IMR-90 (cell line): ENCODE measurements at regions not wholly inside any gene's neighbourhood (a gene's known extent, or its start where the extent isn't known, plus 50 kb on each side); places are given as distances from the start of the nearest gene placed in this dataset.
A peak's percentile ranks its signal among the peaks of the same experiment; 100 is the strongest.

Source experiments
- ATAC-seq: fragments of 200-7000 bp; cut with Tn5 transposase; 2 replicates; pipeline ENCODE4 v1.9.1; 2020; ENCODE audit warnings: low read depth, mild to moderate bottlenecking, moderate library complexity
- BruUV-seq: library from RNA; stranded (reverse); fragments of 400-500 nt; replicated peaks from 2 replicates; lab custom pipeline; 2021; lab: Mats Ljungman, UMichigan
- CTCF ChIA-PET: fragments of 300-600 bp; formaldehyde crosslinking; extraction: SDS; loops from one replicate; lab custom pipeline; 2021; ENCODE audit warnings: antibody characterized with exemption; lab: Yijun Ruan, JAX
- POLR2A ChIA-PET: fragments of 300-600 bp; sonication (Branson Sonifier 250); formaldehyde crosslinking; loops from one replicate; lab custom pipeline; 2022; ENCODE audit warnings: antibody characterized with exemption; ENCODE audit not compliant: unreplicated experiment; lab: Charles Lee
- DNase-seq: peaks from one replicate; pipeline ENCODE4 v3.0.0; 2013
- H2AFZ ChIP-seq: replicated peaks from 2 replicates; pipeline ENCODE3; 2013; ENCODE audit warnings: low read length, mild to moderate bottlenecking; ENCODE audit not compliant: poor library complexity
- H2AK5ac ChIP-seq: 2 replicates; pipeline ENCODE4 v1.6.1; 2013; ENCODE audit warnings: low read depth, low read length, inconsistent platforms
- H2AK9ac ChIP-seq: replicated peaks from 2 replicates; pipeline ENCODE3; 2013; ENCODE audit warnings: mild to moderate bottlenecking, low read depth, low read length, moderate library complexity; ENCODE audit not compliant: poor library complexity
- H2BK120ac ChIP-seq: 2 replicates; pipeline ENCODE4 v1.6.1; 2013; ENCODE audit warnings: low read depth, low read length, inconsistent platforms
- H2BK15ac ChIP-seq: 3 replicates; pipeline ENCODE4 v1.6.1; 2013; ENCODE audit warnings: low read depth, low read length, inconsistent platforms
- H2BK20ac ChIP-seq: 2 replicates; pipeline ENCODE4 v1.6.1; 2013; ENCODE audit warnings: low read depth, mild to moderate bottlenecking, inconsistent platforms, low read length, moderate library complexity
- H2BK5ac ChIP-seq: 2 replicates; pipeline ENCODE4 v1.6.1; 2013; ENCODE audit warnings: mild to moderate bottlenecking, low read depth, low read length, inconsistent platforms; ENCODE audit not compliant: poor library complexity, severe bottlenecking
- H3K14ac ChIP-seq: replicated peaks from 2 replicates; pipeline ENCODE4 v1.6.1; 2013; ENCODE audit warnings: low read depth, low read length, inconsistent platforms
- H3K18ac ChIP-seq: 2 replicates; pipeline ENCODE4 v1.6.1; 2013; ENCODE audit warnings: low read depth, low read length, control low read depth
- H3K23ac ChIP-seq: 2 replicates; pipeline ENCODE4 v1.6.1; 2013; ENCODE audit warnings: low read depth, low read length, inconsistent platforms
- H3K27ac ChIP-seq: 2 replicates; pipeline ENCODE4 v1.5.1; 2013; ENCODE audit warnings: mild to moderate bottlenecking, control low read depth, low read length; ENCODE audit not compliant: insufficient read depth
- H3K27me3 ChIP-seq: 2 replicates; pipeline ENCODE4 v1.6.1; 2013; ENCODE audit warnings: low read length; ENCODE audit not compliant: control insufficient read depth, insufficient read depth
- H3K36me3 ChIP-seq: 2 replicates; pipeline ENCODE4 v1.6.1; 2013; ENCODE audit warnings: low read length, mixed read lengths; ENCODE audit not compliant: control insufficient read depth, insufficient read depth
- H3K4ac ChIP-seq: 2 replicates; pipeline ENCODE4 v1.6.1; 2013; ENCODE audit warnings: low read depth, low read length, inconsistent platforms
- H3K4me1 ChIP-seq: 2 replicates; pipeline ENCODE4 v1.6.1; 2013; ENCODE audit warnings: low read length, mixed read lengths; ENCODE audit not compliant: control insufficient read depth, insufficient read depth
- H3K4me2 ChIP-seq: 2 replicates; pipeline ENCODE4 v1.6.1; 2013; ENCODE audit warnings: low read depth, mild to moderate bottlenecking, control low read depth, low read length, moderate library complexity
- H3K4me3 ChIP-seq: 2 replicates; pipeline ENCODE4 v1.5.1; 2013; ENCODE audit warnings: low read depth, mild to moderate bottlenecking, control low read depth, low read length, moderate library complexity; ENCODE audit not compliant: insufficient read depth
- H3K56ac ChIP-seq: 2 replicates; pipeline ENCODE4 v1.6.1; 2013; ENCODE audit warnings: low read length, inconsistent platforms; ENCODE audit not compliant: insufficient read depth; ENCODE audit errors: extremely low read depth
- H3K79me1 ChIP-seq, 2 experiments: 2 replicates each; pipeline ENCODE4 v1.6.1; 2013; ENCODE audit warnings: low read length in 2 of 2, inconsistent platforms in 1 of 2, low read depth in 1 of 2
- H3K9ac ChIP-seq: 2 replicates; pipeline ENCODE4 v1.6.1; 2013; ENCODE audit warnings: low read depth, low read length, control low read depth
- H3K9me1 ChIP-seq: 2 replicates; pipeline ENCODE4 v1.6.1; 2013; ENCODE audit warnings: low read length, inconsistent platforms; ENCODE audit not compliant: insufficient read depth
- H3K9me3 ChIP-seq: 2 replicates; pipeline ENCODE4 v1.6.1; 2013; ENCODE audit warnings: low read length; ENCODE audit not compliant: control insufficient read depth, insufficient read depth
- H4K20me1 ChIP-seq: 2 replicates; pipeline ENCODE4 v1.6.1; 2013; ENCODE audit warnings: low read length, inconsistent platforms; ENCODE audit not compliant: insufficient read depth
- H4K5ac ChIP-seq: 2 replicates; pipeline ENCODE4 v1.6.1; 2013; ENCODE audit warnings: mild to moderate bottlenecking, low read depth, low read length, control low read depth
- H4K8ac ChIP-seq, 2 experiments: 2 replicates each; pipeline ENCODE4 v1.6.1; 2013; ENCODE audit warnings: low read depth in 2 of 2, low read length in 2 of 2, control low read depth in 1 of 2, inconsistent platforms in 1 of 2
- H4K91ac ChIP-seq: 2 replicates; pipeline ENCODE4 v1.6.1; 2013; ENCODE audit warnings: low read depth, low read length, inconsistent platforms; ENCODE audit not compliant: insufficient read depth
- BHLHE40 ChIP-seq: fragments of 150-350 bp; IDR thresholded peaks from 2 replicates; pipeline ENCODE4 v1.6.1; 2016; ENCODE audit warnings: mild to moderate bottlenecking, low read depth, low read length
- CEBPB ChIP-seq: IDR thresholded peaks from 2 replicates; pipeline ENCODE4 v1.6.1; 2012; ENCODE audit warnings: low read depth, low read length, improper control_type of control experiment
- CHD1 ChIP-seq: IDR thresholded peaks from 2 replicates; pipeline ENCODE4 v1.6.1; 2012; ENCODE audit warnings: low read depth, low read length, improper control_type of control experiment
- FOS ChIP-seq: fragments of 150-350 bp; IDR thresholded peaks from 2 replicates; pipeline ENCODE4 v1.6.1; 2016; ENCODE audit warnings: low read depth, low read length
- MAFK ChIP-seq: IDR thresholded peaks from 2 replicates; pipeline ENCODE4 v1.6.1; 2012; ENCODE audit warnings: low read depth, low read length, improper control_type of control experiment
- MAZ ChIP-seq: IDR thresholded peaks from 2 replicates; pipeline ENCODE4 v1.6.1; 2012; ENCODE audit warnings: low read depth, mild to moderate bottlenecking, low read length, improper control_type of control experiment, moderate library complexity, borderline replicate concordance
- MXI1 ChIP-seq: IDR thresholded peaks from 2 replicates; pipeline ENCODE4 v1.6.1; 2012; ENCODE audit warnings: low read depth, mild to moderate bottlenecking, low read length, moderate library complexity, borderline replicate concordance
- NFE2L2 ChIP-seq: fragments of 150-350 bp; IDR thresholded peaks from 2 replicates; pipeline ENCODE4 v1.6.1; 2016; ENCODE audit warnings: low read depth, mild to moderate bottlenecking, low read length
- POLR2A ChIP-seq: IDR thresholded peaks from 2 replicates; pipeline ENCODE4 v1.6.1; 2012; ENCODE audit warnings: mild to moderate bottlenecking, low read depth, low read length
- RAD21 ChIP-seq: IDR thresholded peaks from 2 replicates; pipeline ENCODE4 v1.6.1; 2012; ENCODE audit warnings: low read length, improper control_type of control experiment
- RCOR1 ChIP-seq: IDR thresholded peaks from 2 replicates; pipeline ENCODE4 v1.6.1; 2012; ENCODE audit warnings: mild to moderate bottlenecking, low read length, improper control_type of control experiment; ENCODE audit not compliant: insufficient replicate concordance
- SMC3 ChIP-seq: fragments of 150-350 bp; IDR thresholded peaks from 2 replicates; pipeline ENCODE4 v1.6.1; 2016; ENCODE audit warnings: low read depth, mild to moderate bottlenecking, antibody characterized with exemption, low read length, moderate library complexity
- USF2 ChIP-seq: fragments of 150-350 bp; IDR thresholded peaks from 2 replicates; pipeline ENCODE4 v1.6.1; 2017; ENCODE audit warnings: mild to moderate bottlenecking, antibody characterized with exemption, low read length, low read depth
- WGBS, 2 experiments: methylation state at CpG; one replicate each; pipeline versions ENCODE4 v1.1.5 to v1.1.7; 2013; ENCODE audit warnings: missing lambda C conversion rate in 2 of 2; ENCODE audit not compliant: insufficient read length in 1 of 2; ENCODE audit errors: extremely low coverage in 2 of 2; 5-methylcytosine and 5-hydroxymethylcytosine counted together
- dilution Hi-C: fragments of 300-500 bp; cut with HindIII; formaldehyde crosslinking; loops from one replicate; pipeline ENCODE4 v1.14.3; 2018; ENCODE audit warnings: low sequenced_read_pairs; ENCODE audit not compliant: unreplicated experiment
- in situ Hi-C: fragments of 300-500 bp; cut with MboI; formaldehyde crosslinking; loops from 3 replicates; pipeline ENCODE4 v1.14.3; 2019; ENCODE audit warnings: low sequenced_read_pairs, inconsistent platforms, mixed read lengths
- intact Hi-C: fragments of 100-400 bp; cut with micrococcal nuclease; formaldehyde crosslinking; loops from 2 replicates; pipeline ENCODE4 v1.10.0; 2022

GRCh38 chr1:9438431-9439073 is 100.7 kb upstream of the SLC25A33 start:
- H3K27ac ChIP-seq, result peak overlapping the region; percentile 75
- CTCF ChIA-PET, result interaction anchor here (0.7 to 1.0 kb wide), 3 partner anchors 10 to 17 kb away, joined by 3 read pairs; no protein-coding TSS in a partner anchor
- H3K9ac ChIP-seq, result no peak overlapping the region
- peak overlapping the region; percentile 21 to 61; a peak in 3 of 4 replicates for H4K8ac ChIP-seq
- H3K18ac ChIP-seq, result peak overlapping the region; percentile 72
- peak overlapping the region; percentile 72 for H2BK20ac ChIP-seq
- ATAC-seq (peak; percentile 88), DNase-seq (peak; percentile 93)
- H3K27me3 ChIP-seq, result no peaks in the 10 kb centered on the region
- peak overlapping the region; percentile 76 for H3K4ac ChIP-seq
- peak overlapping the region; percentile 80 for H2AFZ ChIP-seq
- H4K20me1 ChIP-seq, result no peaks in the 10 kb centered on the region
- no peak overlapping the region for H3K4me3 ChIP-seq
- H3K4me2 ChIP-seq, result peak overlapping the region; percentile 47
- H2AK9ac ChIP-seq, result peak overlapping the region; percentile 1
- peak overlapping the region; percentile 88 for H2BK120ac ChIP-seq
- in situ Hi-C loops (no loop called here), intact Hi-C loops (no loop called here), dilution Hi-C loops (no loop called here)
- peak overlapping the region; percentile 48 for H3K23ac ChIP-seq
- BruUV-seq, result no TSS peak
- peak overlapping the region; percentile 30 for H4K91ac ChIP-seq
- 5% methylated on average over 2 of the region's 12 CpGs; no CpG with 5 or more reads in 1 of the 2 experiments for WGBS, 2 experiments
- peaks cover 32% of the 10 kb centered on the region for H3K9me1 ChIP-seq
- no peak overlapping the region for H3K56ac ChIP-seq
- peak overlapping the region; percentile 86; the same call in 2 of the 3 replicates for H2BK15ac ChIP-seq
- H4K5ac ChIP-seq, result peak overlapping the region; percentile 83
- POLR2A ChIA-PET, result no interaction called here
- no peaks in the 10 kb centered on the region for H3K36me3 ChIP-seq
- TF ChIP-seq NFE2L2 (no peak; the same call in 1 of the 2 replicates), RAD21 (peak; percentile 19; the same call in 1 of the 2 replicates), USF2 (peak; percentile 71), MXI1 (0 out of 2 replicates have a peak, but pooled peaks have one; percentile 58), POLR2A (no peak), MAFK (peak; percentile 47), SMC3 (no peak), CEBPB (peak; percentile 98), CHD1 (no peak), FOS (peak; percentile 40; the same call in 1 of the 2 replicates), BHLHE40 (peak; percentile 69), RCOR1 (peak; percentile 40), MAZ (peak; percentile 79)
- H2BK5ac ChIP-seq, result peak overlapping the region; percentile 62
- H3K14ac ChIP-seq, result peak overlapping the region; percentile 58
- H3K79me1 ChIP-seq, result no peaks in the 10 kb centered on the region
- peak overlapping the region; percentile 88; the same call in 1 of the 2 replicates for H2AK5ac ChIP-seq
- no peaks in the 10 kb centered on the region for H3K9me3 ChIP-seq
- peaks cover 17% of the 10 kb centered on the region for H3K4me1 ChIP-seq
